OCI-LY1 (cell line): ENCODE measurements at regions not wholly inside any gene's neighbourhood (a gene's known extent, or its start where the extent isn't known, plus 50 kb on each side); places are given as distances from the start of the nearest gene placed in this dataset.

Source experiments
- EZH2 ChIP-seq: fragments of 200-600 bp; sonication (generic), shearing (Covaris generic); IDR thresholded peaks from 2 replicates; pipeline ENCODE4 v1.8.0; 2017; ENCODE audit warnings: borderline replicate concordance, mixed run types, mild to moderate bottlenecking, antibody characterized with exemption, low read length, moderate library complexity, mixed read lengths
- TF ChIP-seq, protein P1 (sequence below): fragments of 200-600 bp; sonication (generic), shearing (Covaris generic); IDR thresholded peaks from 2 replicates; pipeline ENCODE4 v1.5.1; 2017; ENCODE audit warnings: mild to moderate bottlenecking, antibody characterized with exemption, low read length, moderate library complexity, mixed read lengths

DNA sequence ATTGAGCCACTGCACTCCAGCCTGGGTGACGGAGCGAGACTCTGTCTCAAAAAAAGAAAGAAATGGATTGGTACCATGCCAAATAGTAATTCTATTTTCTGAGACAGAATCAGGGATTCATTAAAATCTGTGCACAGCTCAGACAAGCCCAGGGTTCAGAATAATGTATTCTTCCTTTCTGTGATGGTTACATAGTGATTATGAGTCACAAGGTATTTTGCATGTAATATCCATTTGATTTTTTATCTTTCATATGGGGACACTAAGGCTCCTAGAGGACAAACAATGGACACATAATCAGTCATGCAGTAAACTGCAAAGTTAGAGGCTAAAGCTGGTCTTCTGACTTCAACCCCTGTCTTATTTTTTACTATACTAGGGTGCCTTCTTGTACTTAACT lies 156.8 kb upstream of the COL8A1 start:
- TF ChIP-seq, protein P1, sequence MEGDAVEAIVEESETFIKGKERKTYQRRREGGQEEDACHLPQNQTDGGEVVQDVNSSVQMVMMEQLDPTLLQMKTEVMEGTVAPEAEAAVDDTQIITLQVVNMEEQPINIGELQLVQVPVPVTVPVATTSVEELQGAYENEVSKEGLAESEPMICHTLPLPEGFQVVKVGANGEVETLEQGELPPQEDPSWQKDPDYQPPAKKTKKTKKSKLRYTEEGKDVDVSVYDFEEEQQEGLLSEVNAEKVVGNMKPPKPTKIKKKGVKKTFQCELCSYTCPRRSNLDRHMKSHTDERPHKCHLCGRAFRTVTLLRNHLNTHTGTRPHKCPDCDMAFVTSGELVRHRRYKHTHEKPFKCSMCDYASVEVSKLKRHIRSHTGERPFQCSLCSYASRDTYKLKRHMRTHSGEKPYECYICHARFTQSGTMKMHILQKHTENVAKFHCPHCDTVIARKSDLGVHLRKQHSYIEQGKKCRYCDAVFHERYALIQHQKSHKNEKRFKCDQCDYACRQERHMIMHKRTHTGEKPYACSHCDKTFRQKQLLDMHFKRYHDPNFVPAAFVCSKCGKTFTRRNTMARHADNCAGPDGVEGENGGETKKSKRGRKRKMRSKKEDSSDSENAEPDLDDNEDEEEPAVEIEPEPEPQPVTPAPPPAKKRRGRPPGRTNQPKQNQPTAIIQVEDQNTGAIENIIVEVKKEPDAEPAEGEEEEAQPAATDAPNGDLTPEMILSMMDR = no peak
- no peak for TF ChIP-seq EZH2
